Mononuclear cell (primary cell): ENCODE measurements at regions not wholly inside any gene's neighbourhood (a gene's known extent, or its start where the extent isn't known, plus 50 kb on each side); places are given as distances from the start of the nearest gene placed in this dataset.
"Not testable (repeated sequence)": the region's sequence is repeated elsewhere in the genome, so short reads cannot be mapped to it uniquely, and the experiment has no call there.

Experiments
- H3K27me3 ChIP-seq: 2 replicates; pipeline ENCODE4 v1.6.0; 2011; ENCODE audit warnings: low read length, control low read depth; ENCODE audit not compliant: insufficient read depth
- H3K4me1 ChIP-seq: 2 replicates; pipeline ENCODE4 v1.5.1; 2011; ENCODE audit warnings: mild to moderate bottlenecking, low read length, control low read depth; ENCODE audit not compliant: insufficient read depth
- H3K4me3 ChIP-seq: 2 replicates; pipeline ENCODE4 v1.5.1; 2011; ENCODE audit warnings: mild to moderate bottlenecking, low read length, moderate library complexity
- H3K9me3 ChIP-seq: 2 replicates; pipeline ENCODE4 v1.5.1; 2011; ENCODE audit warnings: low read depth, mild to moderate bottlenecking, control low read depth, low read length

GRCh38 chr5:166709691-166710090, 1581.8 kb upstream of the WWC1 start:
- Histone ChIP-seq H3K27me3 (no peaks in the 10 kb centered on the region), H3K4me1 (no peaks in the 10 kb centered on the region), H3K4me3 (no peak overlapping the region), H3K9me3 (no peaks in the 10 kb centered on the region)

GRCh38 chr5:166710271-166710670, 1581.2 kb upstream of the WWC1 start:
- no peak overlapping the region for H3K4me3 ChIP-seq
- no peaks in the 10 kb centered on the region for H3K4me1 ChIP-seq
- no peaks in the 10 kb centered on the region for H3K27me3 ChIP-seq
- H3K9me3 ChIP-seq: no peaks in the 10 kb centered on the region

- Histone ChIP-seq H3K9me3 (no peaks in the 10 kb centered on the region), H3K4me3 (no peak overlapping the region), H3K27me3 (no peaks in the 10 kb centered on the region), H3K4me1 (no peaks in the 10 kb centered on the region)
Measured at GRCh38 chr5:166712447-166713185, 1578.8 kb upstream of the WWC1 start.

- Histone ChIP-seq H3K4me1 (no peaks in the 10 kb centered on the region), H3K27me3 (no peaks in the 10 kb centered on the region), H3K4me3 (no peak overlapping the region), H3K9me3 (no peaks in the 10 kb centered on the region)
Measured at GRCh38 chr5:166713295-166713694, 1578.2 kb upstream of the WWC1 start.

GRCh38 chr5:166716856-166717492, 1574.5 kb upstream of the WWC1 start:
- H3K27me3 ChIP-seq: no peaks in the 10 kb centered on the region
- H3K9me3 ChIP-seq: no peaks in the 10 kb centered on the region
- H3K4me1 ChIP-seq: no peaks in the 10 kb centered on the region
- no peak overlapping the region for H3K4me3 ChIP-seq

GRCh38 chr5:166719991-166720390, 1571.5 kb upstream of the WWC1 start:
- Histone ChIP-seq H3K4me1 (no peaks in the 10 kb centered on the region), H3K27me3 (no peaks in the 10 kb centered on the region), H3K4me3 (no peak overlapping the region), H3K9me3 (no peaks in the 10 kb centered on the region)

GRCh38 chr5:166722939-166723338, 1568.5 kb upstream of the WWC1 start:
- Histone ChIP-seq H3K4me3 (no peak overlapping the region), H3K4me1 (no peaks in the 10 kb centered on the region), H3K27me3 (no peaks in the 10 kb centered on the region), H3K9me3 (no peaks in the 10 kb centered on the region)

GRCh38 chr5:166724284-166724683, 1567.2 kb upstream of the WWC1 start:
- H3K4me3 ChIP-seq: no peak overlapping the region
- no peaks in the 10 kb centered on the region for H3K4me1 ChIP-seq

GRCh38 chr5:166725593-166725992, 1565.9 kb upstream of the WWC1 start:
- Histone ChIP-seq H3K4me1 (no peaks in the 10 kb centered on the region), H3K27me3 (no peaks in the 10 kb centered on the region), H3K4me3 (no peak overlapping the region), H3K9me3 (no peaks in the 10 kb centered on the region)

More at GRCh38 chr5:166724284-166724683, 1567.2 kb upstream of the WWC1 start:
- H3K9me3 ChIP-seq: no peaks in the 10 kb centered on the region
- H3K27me3 ChIP-seq: no peaks in the 10 kb centered on the region

GRCh38 chr5:166726406-166726805, 1565.0 kb upstream of the WWC1 start:
- Histone ChIP-seq H3K4me3 (no peak overlapping the region), H3K4me1 (no peaks in the 10 kb centered on the region), H3K9me3 (no peaks in the 10 kb centered on the region), H3K27me3 (no peaks in the 10 kb centered on the region)

- H3K9me3 ChIP-seq, H3K4me3 ChIP-seq, H3K4me1 ChIP-seq, H3K27me3 ChIP-seq: not testable (repeated sequence)
Measured at GRCh38 chr5:166742951-166743350, 1548.5 kb upstream of the WWC1 start.

- no peaks in the 10 kb centered on the region for H3K4me1 ChIP-seq
- no peaks in the 10 kb centered on the region for H3K9me3 ChIP-seq
- no peaks in the 10 kb centered on the region for H3K27me3 ChIP-seq
- H3K4me3 ChIP-seq: no peak overlapping the region
Measured at GRCh38 chr5:166746506-166746905, 1544.9 kb upstream of the WWC1 start.

- Histone ChIP-seq H3K4me1 (no peaks in the 10 kb centered on the region), H3K27me3 (no peaks in the 10 kb centered on the region), H3K9me3 (no peaks in the 10 kb centered on the region), H3K4me3 (no peak overlapping the region)
Measured at GRCh38 chr5:166750376-166750775, 1541.1 kb upstream of the WWC1 start.

GRCh38 chr5:166758151-166758550, 1533.3 kb upstream of the WWC1 start:
- Histone ChIP-seq H3K27me3 (no peaks in the 10 kb centered on the region), H3K4me3 (no peak overlapping the region), H3K4me1 (no peaks in the 10 kb centered on the region), H3K9me3 (no peaks in the 10 kb centered on the region)

GRCh38 chr5:166767858-166768257, 1523.6 kb upstream of the WWC1 start:
- H3K4me1 ChIP-seq: no peaks in the 10 kb centered on the region

GRCh38 chr5:166768536-166768935, 1522.9 kb upstream of the WWC1 start:
- Histone ChIP-seq H3K27me3 (no peaks in the 10 kb centered on the region), H3K4me1 (no peaks in the 10 kb centered on the region), H3K4me3 (no peak overlapping the region), H3K9me3 (no peaks in the 10 kb centered on the region)

More at GRCh38 chr5:166767858-166768257, 1523.6 kb upstream of the WWC1 start:
- Histone ChIP-seq H3K27me3 (no peaks in the 10 kb centered on the region), H3K4me3 (no peak overlapping the region), H3K9me3 (no peaks in the 10 kb centered on the region)
